SU-DHL-6 (cell line): ENCODE measurements at regions not wholly inside any gene's neighbourhood (a gene's known extent, or its start where the extent isn't known, plus 50 kb on each side); places are given as distances from the start of the nearest gene placed in this dataset.

ENCODE experiments used
- CTCF ChIP-seq: fragments of 200-600 bp; sonication (generic); IDR thresholded peaks from one replicate; pipeline ENCODE4 v1.5.1; 2017; ENCODE audit warnings: antibody characterized with exemption, mild to moderate bottlenecking, low read length, moderate library complexity; ENCODE audit not compliant: insufficient read depth, poor library complexity, severe bottlenecking
- EZH2phosphoT487 ChIP-seq: fragments of 200-600 bp; sonication (generic), shearing (Covaris generic); conservative IDR thresholded peaks from 2 replicates; pipeline ENCODE4 v1.6.1; 2018; ENCODE audit warnings: mild to moderate bottlenecking, antibody characterized with exemption, low read length, moderate library complexity, mixed read lengths

GRCh38 chr13:84684804-84685203 is 802.5 kb upstream of the SLITRK1 start:
- TF ChIP-seq CTCF (no peak), EZH2phosphoT487 (no peak)
